K562 (cell line): ENCODE measurements at regions not wholly inside any gene's neighbourhood (a gene's known extent, or its start where the extent isn't known, plus 50 kb on each side); places are given as distances from the start of the nearest gene placed in this dataset.

Experiments used
- CHD4 ChIP-seq: fragments of 200-600 bp; sonication (generic); IDR thresholded peaks from 3 replicates; pipeline ENCODE4 v1.6.1; 2012; ENCODE audit warnings: low read depth, mild to moderate bottlenecking, mixed read lengths, low read length, inconsistent platforms; ENCODE audit not compliant: insufficient read depth, insufficient replicate concordance, poor library complexity, severe bottlenecking
- MAX ChIP-seq: sonication (generic); formaldehyde crosslinking; IDR thresholded peaks from 2 replicates; pipeline ENCODE4 v1.9.0; 2022; ENCODE audit warnings: mild to moderate bottlenecking, missing genetic modification reagents
- NCOR1 ChIP-seq: fragments of 450-650 bp; IDR thresholded peaks from 2 replicates; pipeline ENCODE4 v1.6.1; 2016; ENCODE audit warnings: mild to moderate bottlenecking, moderate library complexity
- PTBP1 ChIP-seq: fragments of 200-400 bp; formaldehyde crosslinking; IDR thresholded peaks from 2 replicates; pipeline ENCODE4 v1.6.1; 2017; ENCODE audit warnings: low read depth, low read length
- ZBTB11 ChIP-seq, 3 experiments: fragments of 200-800 bp in 1 of 3; fragments of 250-450 bp in 1 of 3; fragments of 450-650 bp in 1 of 3; sonication (Bioruptor Pico) in 1 of 3; sonication (Bioruptor generic) in 1 of 3; formaldehyde crosslinking in 1 of 3; IDR thresholded peaks; 2 replicates each; pipeline versions ENCODE4 v1.6.1 to v1.8.0; 2016 to 2022; ENCODE audit warnings: mild to moderate bottlenecking in 2 of 3, missing genetic modification characterization in 2 of 3, missing compliant biosample characterization in 1 of 3, moderate library complexity in 1 of 3

GRCh38 chr4:71107726-71108125 is 114.3 kb downstream of the DCK start:
- TF ChIP-seq CHD4 (no peak), ZBTB11 (CRISPR knock-in tag; IDR thresholded peaks at IDR 0.05) (no peak), MAX (CRISPR knock-in tag) (no peak), NCOR1 (no peak), PTBP1 (no peak)
